Head of caudate nucleus (tissue), 42 donors: ENCODE measurements at regions not wholly inside any gene's neighbourhood (a gene's known extent, or its start where the extent isn't known, plus 50 kb on each side); places are given as distances from the start of the nearest gene placed in this dataset.
A peak's percentile ranks its signal among the peaks of the same experiment; 100 is the strongest.
"Not testable (repeated sequence)": the region's sequence is repeated elsewhere in the genome, so short reads cannot be mapped to it uniquely, and the experiment has no call there.

Experiments used
- DNase-seq, 42 donors: peaks; one replicate each; pipeline versions ENCODE4 v3.0.0 to v3.0.0-alpha.2; 2020 to 2021; ENCODE audit warnings: mixed read lengths in 7 of 42
- intact Hi-C: fragments of 100-400 bp; cut with DNase I; formaldehyde crosslinking; loops from one replicate; pipeline ENCODE4 v1.15.0; 2022

GRCh38 chr20:55074266-55074840, 599.0 kb downstream of the DOK5 start:
- intact Hi-C loops, DNase-seq: not testable (repeated sequence)

DNA sequence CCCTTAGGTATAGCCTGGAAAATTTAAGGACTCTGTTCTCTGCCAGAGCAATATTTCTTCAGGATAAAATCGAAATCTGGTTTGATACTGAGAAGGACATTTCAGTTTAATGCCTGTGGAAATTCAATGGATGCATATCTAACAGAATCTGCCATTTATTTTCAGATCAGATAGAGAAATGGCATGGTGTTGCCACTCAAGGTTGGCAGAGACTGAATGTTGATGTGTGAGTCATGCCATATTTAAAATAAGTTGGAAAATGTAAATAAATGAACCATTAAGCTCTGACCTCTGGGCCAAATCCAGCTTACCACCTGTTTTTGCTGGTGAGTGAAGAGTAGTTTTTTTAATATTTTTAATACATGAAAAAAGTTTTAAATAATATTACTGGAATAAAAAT, 594.6 kb downstream of the DOK5 start:
- intact Hi-C loops = no loop called here
- no peak for DNase-seq

GRCh38 chr20:55067158-55067825, 591.9 kb downstream of the DOK5 start:
- DNase-seq = no peak
- intact Hi-C loops = no loop called here

- intact Hi-C loops = no loop called here
- no peak for DNase-seq
These were observed 583.5 kb downstream of the DOK5 start for GRCh38 chr20:55058938-55059337.

DNA sequence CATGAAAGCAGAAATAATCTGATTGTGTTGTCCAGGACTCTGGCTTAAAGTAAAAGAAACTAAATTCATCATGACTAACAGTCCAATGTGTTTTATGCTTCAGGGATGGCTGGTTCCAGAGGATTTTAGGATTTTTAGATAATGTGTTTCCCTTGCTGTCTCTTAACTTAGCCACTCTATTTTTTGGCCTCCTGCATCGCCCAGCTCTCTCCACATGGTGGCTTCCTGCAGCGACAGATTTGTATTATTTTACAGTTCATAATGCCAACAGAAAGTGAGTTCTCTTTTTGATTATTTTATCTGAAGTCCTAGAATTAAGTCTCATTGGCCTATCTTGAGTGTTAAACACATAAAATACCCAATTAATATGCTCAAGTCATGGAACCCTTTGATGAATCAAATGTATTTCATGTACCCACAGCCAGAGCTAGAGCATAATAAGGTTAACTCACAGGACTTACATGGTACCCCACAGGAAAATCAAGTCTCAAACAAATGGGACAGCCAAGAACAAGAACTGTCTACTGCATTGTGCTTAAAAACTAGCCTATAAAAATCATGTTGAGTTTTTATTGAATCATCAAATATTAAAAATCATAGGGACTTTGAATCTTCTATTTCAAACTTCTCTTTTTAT, 582.5 kb downstream of the DOK5 start:
- no peak for DNase-seq
- intact Hi-C loops = no loop called here

GRCh38 chr20:55054453-55054852, 579.1 kb downstream of the DOK5 start:
- DNase-seq = peak in 1 of 42 donors; percentile 13
- intact Hi-C loops = no loop called here

- no peak for DNase-seq
- intact Hi-C loops = no loop called here
These were observed 578.0 kb downstream of the DOK5 start for GRCh38 chr20:55053389-55053788.

- no peak for DNase-seq
- intact Hi-C loops = no loop called here
These were observed 577.1 kb downstream of the DOK5 start for GRCh38 chr20:55052459-55052858.

DNA sequence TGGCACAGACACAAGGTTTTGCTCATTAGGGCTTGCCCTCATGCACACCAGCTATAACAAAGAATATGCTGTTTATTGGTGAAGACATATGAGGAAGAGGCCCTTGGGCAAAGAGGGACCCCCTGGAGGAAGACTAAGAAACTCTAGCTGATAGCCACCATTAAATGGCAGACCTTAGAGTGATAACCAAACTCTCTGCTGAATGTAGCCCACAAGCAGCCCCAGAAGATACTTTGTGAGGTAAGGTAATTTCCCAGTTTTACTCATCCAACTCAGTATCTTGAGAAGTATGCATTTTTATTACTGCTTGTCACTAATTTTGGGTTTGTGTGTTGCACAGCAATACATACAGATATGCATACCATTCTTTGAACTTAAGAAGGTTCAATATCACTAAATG, 563.3 kb downstream of the DOK5 start:
- intact Hi-C loops = no loop called here

DNA sequence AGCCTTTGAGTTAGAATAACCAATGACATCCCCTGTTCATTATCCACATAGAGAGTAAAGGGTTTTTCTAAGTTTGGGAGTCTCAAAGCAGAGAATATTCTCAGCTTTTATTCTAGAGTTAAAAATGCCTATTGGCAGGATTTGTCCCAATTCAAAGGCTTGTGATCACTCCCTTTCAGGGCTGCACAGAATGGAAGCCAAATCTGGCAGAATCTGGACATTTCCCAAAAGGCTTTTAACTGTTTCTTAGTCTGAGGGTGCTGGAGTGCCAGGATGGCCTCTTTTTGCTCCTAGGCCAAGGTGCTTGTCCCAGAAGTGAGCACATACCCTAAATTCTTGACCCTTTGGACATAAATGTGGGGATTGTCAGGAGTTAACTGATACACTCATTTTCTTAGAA, 556.6 kb downstream of the DOK5 start:
- intact Hi-C loops = no loop called here
- DNase-seq = no peak

More for the DNA sequence above, 563.3 kb downstream of the DOK5 start:
- no peak for DNase-seq

DNA sequence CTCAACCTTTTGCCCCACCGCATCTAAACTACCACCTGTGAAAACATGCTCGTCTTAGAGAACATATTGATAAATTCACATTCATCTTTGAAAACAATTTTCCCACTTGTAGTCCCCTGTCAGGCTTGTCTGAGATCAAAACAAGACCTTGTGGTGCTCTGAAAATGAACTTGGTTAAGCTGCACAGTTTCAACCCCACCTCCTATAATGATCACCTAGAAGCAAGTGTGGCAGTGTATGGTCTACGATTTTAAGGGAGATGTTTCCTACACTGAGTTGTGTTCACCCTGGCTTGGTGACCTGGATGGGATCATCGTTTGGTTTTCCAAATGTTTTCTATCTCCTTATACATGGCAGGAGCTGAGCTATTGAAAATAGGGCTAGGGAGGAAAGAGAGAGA, 539.4 kb downstream of the DOK5 start:
- intact Hi-C loops = no loop called here
- DNase-seq = no peak

DNA sequence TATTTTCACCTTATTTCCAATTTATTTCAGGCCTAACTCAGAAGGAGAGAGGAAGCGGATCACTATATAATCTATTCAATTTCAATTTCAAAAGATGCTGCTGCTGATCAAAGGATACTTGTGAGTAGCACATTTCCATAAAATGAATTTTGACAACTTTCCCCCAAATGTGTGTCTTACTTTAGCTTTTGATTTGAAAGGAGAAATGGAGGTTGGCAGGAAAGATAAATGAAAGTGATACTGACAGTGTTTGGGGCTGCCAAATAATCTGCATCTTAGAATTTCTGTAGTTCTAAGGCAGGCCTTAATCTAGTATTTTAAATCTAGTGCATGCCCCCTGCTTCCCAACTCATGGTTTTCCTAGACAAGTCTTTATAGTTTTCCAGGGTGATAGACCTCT, 535.4 kb downstream of the DOK5 start:
- no peak for DNase-seq
- intact Hi-C loops = no loop called here

GRCh38 chr20:55009066-55009465, 533.7 kb downstream of the DOK5 start:
- intact Hi-C loops = no loop called here

GRCh38 chr20:55004044-55004443, 528.7 kb downstream of the DOK5 start:
- DNase-seq = no peak
- intact Hi-C loops = no loop called here

More at GRCh38 chr20:55009066-55009465, 533.7 kb downstream of the DOK5 start:
- DNase-seq = no peak

GRCh38 chr20:54995553-54995952, 520.2 kb downstream of the DOK5 start:
- DNase-seq = no peak
- intact Hi-C loops = no loop called here

- intact Hi-C loops = no loop called here
- DNase-seq = no peak
These were observed 519.6 kb downstream of the DOK5 start for GRCh38 chr20:54995011-54995410.

- intact Hi-C loops = no loop called here
These were observed 509.7 kb downstream of the DOK5 start for GRCh38 chr20:54985091-54985490.

DNA sequence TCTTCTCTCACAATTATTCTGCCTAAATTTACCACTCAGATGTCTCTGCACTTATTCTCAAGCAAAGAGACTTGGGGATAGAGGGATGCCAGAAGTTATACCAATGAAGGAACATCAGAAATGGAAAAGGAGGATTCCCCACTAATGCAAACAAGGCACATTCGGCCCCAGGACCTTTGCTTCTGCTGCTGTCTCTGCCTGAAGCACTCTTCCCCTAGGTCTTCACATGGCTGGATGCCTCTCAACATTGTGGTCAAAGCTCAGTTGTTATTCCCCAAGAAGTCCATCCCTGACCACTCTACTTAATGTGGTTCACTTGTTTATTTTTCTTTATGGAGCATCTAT, 508.7 kb downstream of the DOK5 start:
- intact Hi-C loops = no loop called here
- no peak for DNase-seq

More at GRCh38 chr20:54985091-54985490, 509.7 kb downstream of the DOK5 start:
- DNase-seq = no peak

GRCh38 chr20:54983394-54984103, 508.2 kb downstream of the DOK5 start:
- intact Hi-C loops = not testable (repeated sequence)

DNA sequence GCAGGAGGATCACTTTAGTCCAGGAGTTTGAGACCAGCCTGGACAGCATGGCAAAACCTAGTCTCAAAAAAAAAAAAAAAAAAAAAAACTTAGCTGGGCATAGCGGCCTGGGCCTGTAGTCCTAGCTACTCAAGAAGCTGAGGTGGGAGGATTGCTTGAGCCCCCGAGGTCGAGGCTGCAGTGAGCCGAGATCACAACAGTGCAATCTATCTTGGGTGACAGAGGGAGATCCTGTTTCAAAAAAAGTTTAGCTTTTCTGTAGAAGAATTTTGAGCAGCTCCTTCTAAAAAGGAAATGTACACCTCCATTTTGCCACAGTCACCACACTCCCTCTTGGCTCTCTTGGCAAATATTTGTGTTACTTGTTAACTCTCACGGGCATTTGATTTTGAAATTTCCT, 505.8 kb downstream of the DOK5 start:
- intact Hi-C loops = no loop called here
- DNase-seq = no peak

More at GRCh38 chr20:54983394-54984103, 508.2 kb downstream of the DOK5 start:
- not testable (repeated sequence) for DNase-seq
